Mesothelial cell of epicardium (in vitro differentiated cells): ENCODE measurements at regions not wholly inside any gene's neighbourhood (a gene's known extent, or its start where the extent isn't known, plus 50 kb on each side); places are given as distances from the start of the nearest gene placed in this dataset.

Source experiments
- DNase-seq, 2 experiments: peaks; one replicate each; pipeline ENCODE4 v3.0.0; 2021; ENCODE audit warnings: low spot score in 2 of 2; ENCODE audit not compliant: unreplicated experiment in 2 of 2
- H3K27ac Mint-ChIP-seq: 2 replicates; pipeline ENCODE4 v1.8.0; 2021; ENCODE audit warnings: mixed read lengths
- H3K27me3 Mint-ChIP-seq: 2 replicates; pipeline ENCODE4 v1.8.0; 2021; ENCODE audit warnings: low read depth, mixed read lengths
- H3K36me3 Mint-ChIP-seq: 2 replicates; pipeline ENCODE4 v1.8.0; 2021; ENCODE audit warnings: mixed read lengths
- H3K4me1 Mint-ChIP-seq: 2 replicates; pipeline ENCODE4 v1.8.0; 2021; ENCODE audit warnings: mixed read lengths
- H3K4me3 Mint-ChIP-seq: 2 replicates; pipeline ENCODE4 v1.8.0; 2021; ENCODE audit warnings: mild to moderate bottlenecking, moderate library complexity, mixed read lengths
- H3K9me3 Mint-ChIP-seq: 2 replicates; pipeline ENCODE4 v1.8.0; 2021; ENCODE audit warnings: mixed read lengths
- CTCF ChIP-seq: fragments of 200-600 bp; sonication (generic); IDR thresholded peaks from one replicate; pipeline ENCODE4 v1.5.0; 2021; ENCODE audit warnings: antibody characterized with exemption; ENCODE audit not compliant: unreplicated experiment

GRCh38 chr2:142533177-142533576 is 344.3 kb upstream of the KYNU start:
- Mint-ChIP-seq H3K36me3 (no peaks in the 10 kb centered on the region), H3K27me3 (no peaks in the 10 kb centered on the region), H3K9me3 (no peaks in the 10 kb centered on the region), H3K4me1 (peaks cover 3% of the 10 kb centered on the region), H3K27ac (no peak overlapping the region), H3K4me3 (no peak overlapping the region)
- no peak for TF ChIP-seq CTCF
- no peak for DNase-seq

GRCh38 chr2:142531377-142531776 is 346.1 kb upstream of the KYNU start:
- Mint-ChIP-seq H3K36me3 (no peaks in the 10 kb centered on the region), H3K9me3 (no peaks in the 10 kb centered on the region), H3K27me3 (no peaks in the 10 kb centered on the region), H3K4me1 (peaks cover 3% of the 10 kb centered on the region), H3K27ac (no peak overlapping the region), H3K4me3 (no peak overlapping the region)
- DNase-seq = no peak
- no peak for TF ChIP-seq CTCF

GRCh38 chr2:142525720-142526119 is 351.7 kb upstream of the KYNU start:
- TF ChIP-seq CTCF = no peak
- H3K4me1 Mint-ChIP-seq = peaks cover 7% of the 10 kb centered on the region
- H3K4me3 Mint-ChIP-seq = no peak overlapping the region
- H3K36me3 Mint-ChIP-seq = no peaks in the 10 kb centered on the region
- no peaks in the 10 kb centered on the region for H3K27me3 Mint-ChIP-seq
- no peaks in the 10 kb centered on the region for H3K9me3 Mint-ChIP-seq
- DNase-seq = no peak
- no peak overlapping the region for H3K27ac Mint-ChIP-seq

GRCh38 chr2:142521492-142521891 is 356.0 kb upstream of the KYNU start:
- H3K4me1 Mint-ChIP-seq = peaks cover 7% of the 10 kb centered on the region
- no peak for DNase-seq
- H3K36me3 Mint-ChIP-seq = no peaks in the 10 kb centered on the region
- peaks cover 4% of the 10 kb centered on the region for H3K27me3 Mint-ChIP-seq
- H3K9me3 Mint-ChIP-seq = no peaks in the 10 kb centered on the region
- no peak for TF ChIP-seq CTCF
- H3K4me3 Mint-ChIP-seq = no peak overlapping the region
- no peak overlapping the region for H3K27ac Mint-ChIP-seq

- no peaks in the 10 kb centered on the region for H3K36me3 Mint-ChIP-seq
- H3K27me3 Mint-ChIP-seq = peaks cover 4% of the 10 kb centered on the region
- no peaks in the 10 kb centered on the region for H3K4me1 Mint-ChIP-seq
These were observed 362.0 kb upstream of the KYNU start for GRCh38 chr2:142515493-142515892.

More at GRCh38 chr2:142515493-142515892, 362.0 kb upstream of the KYNU start:
- no peak overlapping the region for H3K27ac Mint-ChIP-seq
- H3K9me3 Mint-ChIP-seq = no peaks in the 10 kb centered on the region
- H3K4me3 Mint-ChIP-seq = no peak overlapping the region
- TF ChIP-seq CTCF = no peak
- DNase-seq = no peak
